ENCODE measurements at regions not wholly inside any gene's neighbourhood (a gene's known extent, or its start where the extent isn't known, plus 50 kb on each side); places are given as distances from the start of the nearest gene placed in this dataset.

DNA sequence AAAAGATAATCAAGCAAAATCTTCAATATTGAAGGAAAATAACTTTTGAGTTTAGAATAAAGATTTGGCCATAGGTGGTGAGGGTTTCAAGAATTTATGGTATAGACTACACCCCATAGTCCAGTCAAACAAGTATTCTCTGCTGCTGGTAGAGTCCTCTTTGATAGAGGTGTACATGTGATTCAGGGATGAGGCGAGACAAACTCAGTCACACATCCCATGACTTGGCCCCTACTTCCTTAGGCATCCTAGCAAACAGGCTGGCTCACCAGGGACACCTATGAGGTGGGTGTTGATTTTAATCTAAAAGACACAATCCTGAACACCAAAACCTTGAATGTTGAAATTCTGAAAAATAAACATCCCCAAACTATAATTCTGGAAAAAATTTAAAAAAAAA, 78.1 kb upstream of the SLC25A13 start:
- TF ChIP-seq GATA2 (IDR thresholded peaks at IDR 0.05; ENCODE audit: low read depth, low read length) (no peak), GATA3 (IDR thresholded peaks at IDR 0.05; ENCODE audit: low read depth, low read length) (no peak)

DNA sequence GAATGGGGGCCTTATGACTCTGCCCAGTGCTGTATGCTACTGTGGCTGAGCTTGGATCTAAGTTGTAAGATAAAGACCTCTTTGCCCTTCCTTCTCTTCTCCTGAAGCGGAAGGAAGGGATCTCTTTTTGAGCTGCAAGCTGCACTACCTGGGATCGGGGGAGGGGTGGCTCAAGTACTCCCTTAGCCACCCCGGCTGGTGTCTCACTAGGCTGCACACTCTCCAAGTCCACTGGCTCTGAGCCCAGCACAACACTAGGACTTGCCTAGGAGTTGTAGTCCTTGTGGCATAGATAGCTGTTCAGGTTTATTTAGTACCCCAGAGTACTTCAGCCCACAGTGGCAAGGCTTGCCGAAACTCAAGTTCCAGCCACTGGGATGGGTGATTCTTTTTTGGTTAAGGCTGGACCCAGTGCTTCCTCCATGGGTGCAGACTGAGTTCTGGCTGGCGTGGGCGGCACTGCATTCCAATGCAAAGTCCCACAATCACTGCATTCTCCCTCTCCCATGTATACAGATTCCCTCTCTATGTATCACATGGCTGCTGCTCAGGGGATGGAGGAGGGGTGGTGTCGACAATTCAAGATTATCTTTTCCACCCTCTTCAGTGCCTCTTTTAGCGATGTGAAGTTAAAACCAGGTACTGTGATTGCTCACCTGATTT, 76.2 kb upstream of the SLC25A13 start:
- TF ChIP-seq GATA2 (IDR thresholded peaks at IDR 0.05; ENCODE audit: low read depth, low read length) = no peak
- TF ChIP-seq GATA3 (IDR thresholded peaks at IDR 0.05; ENCODE audit: low read depth, low read length) = no peak

- no peak for TF ChIP-seq GATA2 (IDR thresholded peaks at IDR 0.05; ENCODE audit: low read depth, low read length)
These were observed 66.9 kb upstream of the SLC25A13 start for GRCh38 chr7:96388620-96389383.

- TF ChIP-seq GATA2 (IDR thresholded peaks at IDR 0.05; ENCODE audit: low read depth, low read length) (no peak), GATA3 (IDR thresholded peaks at IDR 0.05; ENCODE audit: low read depth, low read length) (no peak)
These were observed 66.3 kb upstream of the SLC25A13 start for GRCh38 chr7:96388166-96388565.

DNA sequence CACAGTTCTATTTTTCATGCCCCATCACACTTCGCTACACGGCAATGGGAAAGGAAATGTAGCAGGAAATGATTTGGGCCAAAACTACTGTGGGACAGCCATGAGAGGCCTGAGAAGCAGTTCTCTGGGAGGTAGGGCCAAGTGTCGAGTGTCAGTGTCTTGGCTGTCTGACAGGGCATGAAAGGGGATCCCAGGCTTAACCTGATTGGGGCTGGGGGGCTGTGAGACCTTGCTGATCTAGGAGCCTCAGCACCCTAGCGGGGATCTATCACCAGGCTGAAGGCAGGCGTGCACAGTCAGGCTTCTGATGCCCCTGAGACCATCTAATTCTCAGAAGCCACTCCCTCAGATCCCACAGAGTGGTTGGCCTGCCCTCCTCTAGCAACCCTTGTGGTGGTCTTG, 58.2 kb upstream of the SLC25A13 start:
- TF ChIP-seq GATA3 (IDR thresholded peaks at IDR 0.05; ENCODE audit: low read depth, low read length) (no peak), GATA2 (IDR thresholded peaks at IDR 0.05; ENCODE audit: low read depth, low read length) (no peak)

DNA sequence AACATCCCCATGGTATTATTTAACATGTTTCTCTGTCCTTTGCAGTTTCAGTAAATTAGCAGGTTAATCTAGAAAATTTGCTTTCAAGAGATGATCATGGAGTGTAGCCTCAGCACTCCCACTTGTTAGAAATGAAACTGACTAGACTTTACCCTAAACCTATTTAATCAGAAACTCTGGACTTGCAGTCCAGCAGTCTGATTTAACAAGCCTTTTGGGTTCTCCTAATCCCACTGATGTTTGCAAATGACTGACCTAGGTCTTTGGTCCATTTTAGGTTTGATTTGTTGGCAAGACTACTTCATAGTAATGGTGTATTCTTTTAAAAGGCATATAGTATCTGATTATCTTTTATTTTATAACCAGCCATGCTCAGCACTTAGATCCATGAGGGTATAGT, 55.5 kb upstream of the SLC25A13 start:
- TF ChIP-seq GATA3 (IDR thresholded peaks at IDR 0.05; ENCODE audit: low read depth, low read length) (no peak), GATA2 (IDR thresholded peaks at IDR 0.05; ENCODE audit: low read depth, low read length) (no peak)

Data from SH-SY5Y (cell line).